ENCODE measurements at regions not wholly inside any gene's neighbourhood (a gene's known extent, or its start where the extent isn't known, plus 50 kb on each side); places are given as distances from the start of the nearest gene placed in this dataset.

- intact Hi-C loops (cut with DNase I), result no loop called here
- ATAC-seq, result no peak
- Histone ChIP-seq H3K27me3 (peaks cover 0 to 7% (median 0%) of the 10 kb centered on the region in 7 donors), H3K9me3 (no peaks in the 10 kb centered on the region), H3K4me1 (no peaks in the 10 kb centered on the region), H3K36me3 (no peaks in the 10 kb centered on the region), H3K4me3 (no peak overlapping the region), H3K27ac (no peak overlapping the region)
- TF ChIP-seq CTCF (IDR thresholded peaks at IDR 0.05), result no peak
- no peak for DNase-seq
- WGBS, 2 donors, result 60 to 62% methylated on average over 1 of the region's 1 CpG
Measured at GRCh38 chr9:26662476-26662875, 230.1 kb downstream of the CAAP1 start.

GRCh38 chr9:26658476-26658875 lies 234.1 kb downstream of the CAAP1 start:
- DNase-seq, result no peak
- no peak for TF ChIP-seq CTCF (IDR thresholded peaks at IDR 0.05)
- Histone ChIP-seq H3K36me3 (no peaks in the 10 kb centered on the region), H3K27me3 (peaks cover 0 to 11% (median 0%) of the 10 kb centered on the region in 7 donors), H3K4me1 (no peaks in the 10 kb centered on the region), H3K4me3 (no peak overlapping the region), H3K9me3 (no peaks in the 10 kb centered on the region), H3K27ac (no peak overlapping the region)
- 51 to 67% methylated on average over 3 of the region's 3 CpGs for WGBS, 2 donors
- no peak for ATAC-seq
- intact Hi-C loops (cut with DNase I), result loop anchor here in 2 of 10 donors (10.0 kb wide), 2 partner anchors 84 to 284 kb away; no protein-coding TSS in a partner anchor

GRCh38 chr9:26657958-26658357 lies 234.6 kb downstream of the CAAP1 start:
- 60 to 64% methylated on average over 2 of the region's 2 CpGs for WGBS, 2 donors
- no peak for ATAC-seq
- no peak for TF ChIP-seq CTCF (IDR thresholded peaks at IDR 0.05)
- H3K9me3 ChIP-seq, result no peaks in the 10 kb centered on the region
- DNase-seq, result no peak
- no peak overlapping the region for H3K4me3 ChIP-seq
- H3K27me3 ChIP-seq, result peaks cover 0 to 14% (median 0%) of the 10 kb centered on the region in 7 donors
- H3K36me3 ChIP-seq, result no peaks in the 10 kb centered on the region
- no peak overlapping the region for H3K27ac ChIP-seq
- intact Hi-C loops (cut with DNase I), result loop anchor here in 2 of 10 donors (10.0 kb wide), 2 partner anchors 83 to 283 kb away; no protein-coding TSS in a partner anchor
- no peaks in the 10 kb centered on the region for H3K4me1 ChIP-seq

DNA sequence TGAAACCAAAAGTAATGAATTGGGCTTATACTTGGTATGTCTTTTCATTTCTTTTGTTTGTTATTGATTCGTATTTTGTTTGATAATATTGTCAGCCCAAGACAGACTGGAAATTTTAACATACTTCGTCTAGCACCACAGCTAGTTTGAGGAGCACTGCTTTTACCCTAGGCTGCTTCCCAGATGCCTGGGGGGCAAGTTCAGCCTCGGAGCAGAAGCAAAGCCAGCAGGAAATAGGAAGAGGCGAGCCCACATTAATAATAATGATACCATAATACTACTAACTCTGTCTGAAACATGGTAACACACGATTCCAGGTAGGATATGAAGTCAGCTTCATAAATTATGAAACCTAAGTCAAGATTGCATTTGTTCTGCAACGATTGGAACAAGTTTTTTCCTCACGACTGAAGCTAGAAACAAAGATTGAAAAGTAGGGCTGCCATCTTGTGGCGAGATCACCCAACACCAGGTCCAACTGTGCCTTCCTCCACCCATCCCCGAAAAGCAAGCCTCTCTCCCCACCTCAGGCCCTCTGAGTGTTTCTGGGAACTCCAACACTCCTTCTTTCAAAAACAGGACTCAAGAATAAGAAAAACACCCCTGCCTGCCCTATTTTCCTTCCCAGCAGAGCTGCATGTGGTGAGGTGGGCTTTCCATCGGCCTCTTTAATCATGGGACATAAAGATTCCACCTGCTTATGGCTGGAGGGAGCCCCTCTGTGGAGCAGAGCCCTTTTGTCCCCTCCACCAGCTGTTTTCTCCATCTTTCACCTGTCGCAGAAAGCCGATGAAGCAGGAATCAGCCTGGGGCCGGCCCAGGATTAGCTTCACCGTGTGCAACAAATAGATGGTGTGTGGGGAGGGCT lies 236.4 kb downstream of the CAAP1 start:
- WGBS, 2 donors, result 46 to 54% methylated on average over 14 of the region's 14 CpGs
- DNase-seq, result no peak
- Histone ChIP-seq H3K4me3 (no peak overlapping the region), H3K27ac (no peak overlapping the region), H3K27me3 (peaks cover 0 to 14% (median 0%) of the 10 kb centered on the region in 7 donors), H3K36me3 (no peaks in the 10 kb centered on the region), H3K4me1 (no peaks in the 10 kb centered on the region), H3K9me3 (no peaks in the 10 kb centered on the region)
- ATAC-seq, result no peak
- intact Hi-C loops (cut with DNase I), result loop anchor here in 2 of 10 donors (10.0 kb wide), 2 partner anchors 81 to 281 kb away; no protein-coding TSS in a partner anchor
- peak in 3 of 9 donors; percentile 8 to 26 (median 15) for TF ChIP-seq CTCF (IDR thresholded peaks at IDR 0.05)
